Caco-2 (cell line): ENCODE measurements at regions not wholly inside any gene's neighbourhood (a gene's known extent, or its start where the extent isn't known, plus 50 kb on each side); places are given as distances from the start of the nearest gene placed in this dataset.

Source experiments
- BruUV-seq: library from RNA; stranded (reverse); fragments of 400-500 nt; replicated peaks from 2 replicates; lab custom pipeline; 2021; lab: Mats Ljungman, UMichigan
- CTCF ChIA-PET: fragments of 300-600 bp; sonication (Branson Sonifier 250); formaldehyde crosslinking; loops from one replicate; lab custom pipeline; 2022; ENCODE audit warnings: antibody characterized with exemption; lab: Charles Lee
- POLR2A ChIA-PET: fragments of 300-600 bp; sonication (Branson Sonifier 250); formaldehyde crosslinking; loops from one replicate; lab custom pipeline; 2022; ENCODE audit warnings: antibody characterized with exemption; lab: Charles Lee
- DNase-seq, 2 experiments: peaks; one replicate each; pipeline versions ENCODE4 v3.0.0 to v3.0.0-alpha.2; 2020 to 2022
- H3K27me3 ChIP-seq: replicated peaks from 2 replicates; pipeline ENCODE4 v1.6.0; 2011; ENCODE audit warnings: low read length; ENCODE audit not compliant: control insufficient read depth, insufficient read depth
- H3K36me3 ChIP-seq: 2 replicates; pipeline ENCODE4 v1.5.1; 2011; ENCODE audit warnings: low read length; ENCODE audit not compliant: control insufficient read depth, insufficient read depth
- H3K4me1 ChIP-seq: fragments of 250-450 bp; sonication (Bioruptor Pico); 2 replicates; pipeline ENCODE4 v1.5.1; 2020; ENCODE audit warnings: mild to moderate bottlenecking
- H3K4me3 ChIP-seq: 2 replicates; pipeline ENCODE4 v1.5.1; 2011; ENCODE audit warnings: low read depth, mild to moderate bottlenecking, control low read depth, low read length
- H3K9me3 ChIP-seq: fragments of 250-450 bp; sonication (Bioruptor Pico); 2 replicates; pipeline ENCODE4 v1.5.1; 2020; ENCODE audit warnings: mild to moderate bottlenecking, moderate library complexity
- H3K27ac Mint-ChIP-seq: one replicate; pipeline ENCODE4 v1.8.0; 2022; ENCODE audit warnings: mixed read lengths; ENCODE audit not compliant: unreplicated experiment
- H3K27me3 Mint-ChIP-seq: one replicate; pipeline ENCODE4 v1.8.0; 2022; ENCODE audit warnings: mixed read lengths; ENCODE audit not compliant: insufficient read depth, unreplicated experiment
- H3K36me3 Mint-ChIP-seq: one replicate; pipeline ENCODE4 v1.8.0; 2022; ENCODE audit warnings: mild to moderate bottlenecking, mixed read lengths; ENCODE audit not compliant: insufficient read depth, unreplicated experiment
- H3K4me1 Mint-ChIP-seq: one replicate; pipeline ENCODE4 v1.8.0; 2022; ENCODE audit warnings: low read depth, mixed read lengths; ENCODE audit not compliant: unreplicated experiment
- H3K4me3 Mint-ChIP-seq: one replicate; pipeline ENCODE4 v1.8.0; 2022; ENCODE audit warnings: mild to moderate bottlenecking, moderate library complexity, mixed read lengths; ENCODE audit not compliant: unreplicated experiment
- H3K9me3 Mint-ChIP-seq: one replicate; pipeline ENCODE4 v1.8.0; 2022; ENCODE audit warnings: mixed read lengths; ENCODE audit not compliant: unreplicated experiment
- intact Hi-C: fragments of 100-400 bp; cut with micrococcal nuclease; formaldehyde crosslinking; loops from one replicate; pipeline ENCODE4 v1.10.0; 2022; ENCODE audit not compliant: unreplicated experiment
- TF ChIP-seq, protein P1 (sequence below), 2 experiments: fragments of 200-600 bp in 1 of 2; IDR thresholded peaks; 1 replicate in 1 of 2; 2 replicates in 1 of 2; pipeline versions ENCODE4 v1.5.1 to v1.8.0; 2011 to 2022; ENCODE audit warnings: antibody characterized with exemption in 1 of 2, control low read depth in 1 of 2, inconsistent platforms in 1 of 2, low read depth in 1 of 2, low read length in 1 of 2, mild to moderate bottlenecking in 1 of 2, moderate library complexity in 1 of 2; ENCODE audit not compliant: insufficient read depth in 1 of 2, severe bottlenecking in 1 of 2, unreplicated experiment in 1 of 2

DNA sequence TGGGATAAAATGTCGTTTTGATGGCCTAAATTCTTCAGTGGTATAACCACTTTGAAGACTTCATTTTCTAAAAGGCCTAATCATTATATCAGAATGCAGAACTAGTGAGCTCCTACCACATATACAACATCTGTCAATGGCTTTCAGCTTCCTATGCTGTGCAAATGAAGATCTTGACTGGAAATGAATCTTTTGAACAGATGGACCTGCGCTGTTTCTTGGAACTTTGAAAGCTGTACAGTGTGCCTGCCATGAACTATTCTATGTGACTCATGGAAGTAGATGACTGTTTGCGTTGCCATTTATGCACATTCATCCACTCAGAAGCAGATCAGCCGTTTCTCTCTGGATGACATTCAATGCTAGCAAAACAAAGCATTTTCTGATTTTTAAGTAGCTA lies 542.2 kb upstream of the USP15 start:
- H3K9me3 Mint-ChIP-seq: no peaks in the 10 kb centered on the region
- H3K9me3 ChIP-seq: no peaks in the 10 kb centered on the region
- DNase-seq: no peak
- H3K4me1 Mint-ChIP-seq: no peaks in the 10 kb centered on the region
- H3K27me3 ChIP-seq: no peaks in the 10 kb centered on the region; the same call in 1 of the 2 replicates
- POLR2A ChIA-PET: no interaction called here
- no peak overlapping the region for H3K4me3 ChIP-seq
- no peaks in the 10 kb centered on the region for H3K4me1 ChIP-seq
- no peak overlapping the region for H3K4me3 Mint-ChIP-seq
- BruUV-seq: no TSS peak
- TF ChIP-seq, protein P1, sequence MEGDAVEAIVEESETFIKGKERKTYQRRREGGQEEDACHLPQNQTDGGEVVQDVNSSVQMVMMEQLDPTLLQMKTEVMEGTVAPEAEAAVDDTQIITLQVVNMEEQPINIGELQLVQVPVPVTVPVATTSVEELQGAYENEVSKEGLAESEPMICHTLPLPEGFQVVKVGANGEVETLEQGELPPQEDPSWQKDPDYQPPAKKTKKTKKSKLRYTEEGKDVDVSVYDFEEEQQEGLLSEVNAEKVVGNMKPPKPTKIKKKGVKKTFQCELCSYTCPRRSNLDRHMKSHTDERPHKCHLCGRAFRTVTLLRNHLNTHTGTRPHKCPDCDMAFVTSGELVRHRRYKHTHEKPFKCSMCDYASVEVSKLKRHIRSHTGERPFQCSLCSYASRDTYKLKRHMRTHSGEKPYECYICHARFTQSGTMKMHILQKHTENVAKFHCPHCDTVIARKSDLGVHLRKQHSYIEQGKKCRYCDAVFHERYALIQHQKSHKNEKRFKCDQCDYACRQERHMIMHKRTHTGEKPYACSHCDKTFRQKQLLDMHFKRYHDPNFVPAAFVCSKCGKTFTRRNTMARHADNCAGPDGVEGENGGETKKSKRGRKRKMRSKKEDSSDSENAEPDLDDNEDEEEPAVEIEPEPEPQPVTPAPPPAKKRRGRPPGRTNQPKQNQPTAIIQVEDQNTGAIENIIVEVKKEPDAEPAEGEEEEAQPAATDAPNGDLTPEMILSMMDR (IDR thresholded peaks at IDR 0.05; ENCODE audit: insufficient read depth in 1 of 2, low read depth in 1 of 2, low read length in 1 of 2, severe bottlenecking in 1 of 2, unreplicated experiment in 1 of 2): no peak
- intact Hi-C loops: no loop called here
- H3K27ac Mint-ChIP-seq: no peak overlapping the region
- H3K36me3 Mint-ChIP-seq: no peaks in the 10 kb centered on the region
- no peaks in the 10 kb centered on the region for H3K27me3 Mint-ChIP-seq
- CTCF ChIA-PET: no interaction called here
- H3K36me3 ChIP-seq: no peaks in the 10 kb centered on the region

DNA sequence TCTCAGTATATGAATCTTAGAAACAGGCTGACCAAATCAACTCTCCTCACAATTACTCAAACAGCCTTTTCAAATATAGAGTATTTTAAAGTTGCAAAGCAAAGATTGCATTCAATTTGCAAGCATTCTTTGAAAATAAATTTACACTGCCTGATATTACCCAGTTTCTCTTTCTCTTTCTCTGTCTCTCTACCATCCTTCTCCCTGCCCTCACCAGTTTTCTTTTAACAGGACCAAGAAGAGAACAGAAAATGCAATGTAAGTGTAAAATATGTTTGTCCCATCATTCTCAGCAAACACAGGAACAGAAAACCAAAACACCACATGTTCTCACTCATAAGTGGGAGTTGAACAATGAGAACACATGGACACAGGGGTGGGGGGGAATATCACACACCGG lies 520.3 kb upstream of the USP15 start:
- intact Hi-C loops: no loop called here
- H3K4me1 Mint-ChIP-seq: no peaks in the 10 kb centered on the region
- H3K36me3 Mint-ChIP-seq: no peaks in the 10 kb centered on the region
- Histone ChIP-seq H3K4me1 (no peaks in the 10 kb centered on the region), H3K4me3 (no peak overlapping the region), H3K36me3 (no peaks in the 10 kb centered on the region), H3K27me3 (no peaks in the 10 kb centered on the region), H3K9me3 (no peaks in the 10 kb centered on the region)
- DNase-seq: no peak
- no TSS peak for BruUV-seq
- H3K27me3 Mint-ChIP-seq: no peaks in the 10 kb centered on the region
- ChIA-PET POLR2A (no interaction called here), CTCF (no interaction called here)
- H3K27ac Mint-ChIP-seq: no peak overlapping the region
- TF ChIP-seq, protein P1 (IDR thresholded peaks at IDR 0.05; ENCODE audit: insufficient read depth in 1 of 2, low read depth in 1 of 2, low read length in 1 of 2, severe bottlenecking in 1 of 2, unreplicated experiment in 1 of 2): no peak
- H3K4me3 Mint-ChIP-seq: no peak overlapping the region
- no peaks in the 10 kb centered on the region for H3K9me3 Mint-ChIP-seq

DNA sequence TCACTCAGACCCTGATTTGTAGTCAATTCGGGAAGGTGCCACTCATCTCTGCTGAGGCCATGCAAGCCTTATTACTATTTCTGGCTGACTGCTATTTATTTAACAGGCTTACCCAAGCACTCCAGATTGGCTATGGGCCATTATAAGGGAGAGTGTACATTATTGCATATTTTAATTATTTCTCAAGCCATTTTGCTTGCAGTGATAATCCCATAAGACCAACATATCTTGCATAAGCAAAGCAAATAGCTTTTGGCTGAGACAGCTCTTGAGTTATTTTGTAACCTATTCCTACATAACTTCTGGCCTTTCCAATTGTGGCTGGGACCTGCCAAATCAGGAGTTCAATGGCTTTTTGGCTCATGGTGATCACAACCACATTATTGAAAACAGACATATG lies 509.6 kb upstream of the USP15 start:
- BruUV-seq: no TSS peak
- Mint-ChIP-seq H3K27me3 (peaks cover 1% of the 10 kb centered on the region), H3K4me3 (no peak overlapping the region), H3K27ac (no peak overlapping the region), H3K4me1 (no peaks in the 10 kb centered on the region), H3K9me3 (no peaks in the 10 kb centered on the region), H3K36me3 (no peaks in the 10 kb centered on the region)
- TF ChIP-seq, protein P1 (IDR thresholded peaks at IDR 0.05; ENCODE audit: insufficient read depth in 1 of 2, low read depth in 1 of 2, low read length in 1 of 2, severe bottlenecking in 1 of 2, unreplicated experiment in 1 of 2): no peak
- Histone ChIP-seq H3K4me1 (no peaks in the 10 kb centered on the region), H3K4me3 (no peak overlapping the region), H3K27me3 (no peaks in the 10 kb centered on the region), H3K36me3 (no peaks in the 10 kb centered on the region), H3K9me3 (no peaks in the 10 kb centered on the region)
- intact Hi-C loops: no loop called here
- DNase-seq: no peak
- ChIA-PET POLR2A (no interaction called here), CTCF (no interaction called here)
